NB4 (cell line): ENCODE measurements at regions not wholly inside any gene's neighbourhood (a gene's known extent, or its start where the extent isn't known, plus 50 kb on each side); places are given as distances from the start of the nearest gene placed in this dataset.

Experiments
- DNase-seq: peaks from one replicate; pipeline ENCODE4 v3.0.0; 2010; ENCODE audit warnings: low read depth
- H3K4me3 ChIP-seq: one replicate; pipeline ENCODE4 v1.5.1; 2011; ENCODE audit warnings: mild to moderate bottlenecking, low read depth, low read length, moderate library complexity
- MYC ChIP-seq: IDR thresholded peaks from 2 replicates; pipeline ENCODE4 v1.6.1; 2011; ENCODE audit warnings: low read depth, low read length
- POLR2A ChIP-seq: IDR thresholded peaks from 2 replicates; pipeline ENCODE4 v1.6.1; 2011; ENCODE audit warnings: mild to moderate bottlenecking; ENCODE audit not compliant: insufficient read length; ENCODE audit errors: extremely low read depth
- TF ChIP-seq, protein P1 (sequence below): IDR thresholded peaks from one replicate; pipeline ENCODE4 v1.5.1; 2012; ENCODE audit warnings: low read depth, low read length
- TF ChIP-seq, protein P2 (sequence below): IDR thresholded peaks from 2 replicates; pipeline ENCODE4 v1.6.1; 2011; ENCODE audit warnings: low read depth, low read length

DNA sequence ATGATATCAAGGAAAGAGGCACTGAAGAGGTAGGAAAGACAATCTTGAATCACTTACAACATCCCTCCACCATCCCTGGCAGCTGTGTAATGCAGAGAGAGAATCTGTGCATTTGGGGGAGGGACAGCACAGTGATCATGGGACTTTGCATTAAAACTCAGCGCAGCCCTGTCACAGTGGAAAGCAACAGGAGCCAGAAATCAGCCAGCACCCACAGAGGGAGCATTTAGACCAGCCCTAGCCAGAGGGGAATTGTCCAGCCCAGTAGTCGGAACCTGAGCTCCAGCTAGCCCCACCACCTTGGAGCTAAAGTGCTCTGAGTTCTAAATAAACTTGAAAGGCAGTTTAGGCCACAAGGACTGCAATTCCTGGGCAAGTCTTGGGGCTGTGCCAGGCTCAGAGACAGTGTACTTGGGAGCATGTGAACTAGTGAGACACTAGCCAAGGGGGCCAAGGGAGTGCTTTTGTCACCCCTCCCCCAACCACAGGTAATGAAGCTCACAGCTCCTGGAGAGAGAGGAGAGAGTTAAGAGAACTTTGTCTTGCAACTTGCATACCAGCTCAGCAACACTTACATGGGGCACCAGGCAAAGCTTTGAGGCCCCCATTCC lies 83.9 kb upstream of the FAM241A start:
- no peak for DNase-seq
- TF ChIP-seq MYC (no peak), POLR2A (no peak)
- TF ChIP-seq, protein P1, sequence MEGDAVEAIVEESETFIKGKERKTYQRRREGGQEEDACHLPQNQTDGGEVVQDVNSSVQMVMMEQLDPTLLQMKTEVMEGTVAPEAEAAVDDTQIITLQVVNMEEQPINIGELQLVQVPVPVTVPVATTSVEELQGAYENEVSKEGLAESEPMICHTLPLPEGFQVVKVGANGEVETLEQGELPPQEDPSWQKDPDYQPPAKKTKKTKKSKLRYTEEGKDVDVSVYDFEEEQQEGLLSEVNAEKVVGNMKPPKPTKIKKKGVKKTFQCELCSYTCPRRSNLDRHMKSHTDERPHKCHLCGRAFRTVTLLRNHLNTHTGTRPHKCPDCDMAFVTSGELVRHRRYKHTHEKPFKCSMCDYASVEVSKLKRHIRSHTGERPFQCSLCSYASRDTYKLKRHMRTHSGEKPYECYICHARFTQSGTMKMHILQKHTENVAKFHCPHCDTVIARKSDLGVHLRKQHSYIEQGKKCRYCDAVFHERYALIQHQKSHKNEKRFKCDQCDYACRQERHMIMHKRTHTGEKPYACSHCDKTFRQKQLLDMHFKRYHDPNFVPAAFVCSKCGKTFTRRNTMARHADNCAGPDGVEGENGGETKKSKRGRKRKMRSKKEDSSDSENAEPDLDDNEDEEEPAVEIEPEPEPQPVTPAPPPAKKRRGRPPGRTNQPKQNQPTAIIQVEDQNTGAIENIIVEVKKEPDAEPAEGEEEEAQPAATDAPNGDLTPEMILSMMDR: no peak
- TF ChIP-seq, protein P2, sequence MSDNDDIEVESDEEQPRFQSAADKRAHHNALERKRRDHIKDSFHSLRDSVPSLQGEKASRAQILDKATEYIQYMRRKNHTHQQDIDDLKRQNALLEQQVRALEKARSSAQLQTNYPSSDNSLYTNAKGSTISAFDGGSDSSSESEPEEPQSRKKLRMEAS: no peak
- H3K4me3 ChIP-seq: no peak overlapping the region

DNA sequence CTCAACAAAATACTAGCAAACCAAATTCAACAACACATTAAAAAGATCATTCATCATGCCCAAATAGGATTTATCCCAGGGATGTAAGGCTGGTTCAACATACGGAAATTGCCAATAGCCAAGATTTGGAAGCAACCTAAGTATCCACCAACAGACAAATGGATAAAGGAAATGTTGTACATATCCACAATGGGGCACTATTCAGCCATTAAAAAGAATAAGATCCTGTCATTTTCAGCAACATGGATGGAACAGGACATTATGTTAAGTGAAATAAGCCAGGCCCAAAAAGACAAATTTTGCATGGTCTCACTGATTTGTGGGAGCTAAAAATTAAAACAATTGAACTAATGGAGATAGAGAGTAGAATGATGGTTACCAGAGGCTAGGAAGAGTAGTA lies 82.0 kb upstream of the FAM241A start:
- no peak overlapping the region for H3K4me3 ChIP-seq
- DNase-seq: peak; percentile 3
- no peak for TF ChIP-seq MYC
- TF ChIP-seq, protein P2: no peak
- TF ChIP-seq, protein P1: no peak
- TF ChIP-seq POLR2A: no peak

DNA sequence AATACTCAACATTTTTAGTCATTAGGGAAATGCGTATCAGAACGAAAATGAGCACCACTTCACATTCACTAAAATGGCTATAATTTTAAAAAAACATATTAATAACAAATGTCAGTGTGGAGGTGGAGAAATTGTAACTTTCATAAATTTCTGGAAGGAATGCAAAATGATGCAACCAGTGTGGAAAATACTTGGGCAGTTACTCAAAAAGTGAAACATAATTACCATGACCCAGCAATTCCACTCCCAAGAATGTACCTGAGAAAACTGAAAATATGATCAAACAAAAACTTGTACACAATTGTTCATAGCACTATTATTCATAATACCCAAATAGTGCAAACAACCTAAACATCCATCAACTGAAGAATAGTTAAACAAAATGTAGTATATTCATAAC lies 76.1 kb upstream of the FAM241A start:
- DNase-seq: no peak
- TF ChIP-seq, protein P2: no peak
- TF ChIP-seq MYC (no peak), POLR2A (no peak)
- TF ChIP-seq, protein P1: no peak

DNA sequence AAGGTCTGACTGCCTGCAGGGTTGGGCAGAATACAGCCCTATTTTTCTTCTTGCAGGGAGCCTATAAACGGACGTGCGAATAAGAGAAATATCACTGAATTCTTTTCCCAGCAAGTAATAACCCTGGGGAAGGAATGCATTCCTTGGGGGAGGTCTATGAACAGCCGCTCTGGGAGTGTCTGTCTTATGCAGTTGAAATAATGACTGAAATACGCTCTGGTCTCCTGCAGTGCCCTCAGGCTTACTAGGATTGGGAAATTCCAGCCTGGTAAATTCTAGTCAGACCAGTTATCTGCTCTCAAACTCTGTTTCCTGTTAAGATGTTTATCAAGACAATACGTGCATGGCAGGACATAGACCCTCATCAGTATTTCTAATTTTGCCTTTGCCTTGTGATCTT lies 72.1 kb upstream of the FAM241A start:
- TF ChIP-seq POLR2A (no peak), MYC (no peak)
- TF ChIP-seq, protein P2: no peak
- TF ChIP-seq, protein P1: no peak
- no peak for DNase-seq
- no peak overlapping the region for H3K4me3 ChIP-seq

More for the DNA sequence above, 76.1 kb upstream of the FAM241A start:
- no peak overlapping the region for H3K4me3 ChIP-seq

DNA sequence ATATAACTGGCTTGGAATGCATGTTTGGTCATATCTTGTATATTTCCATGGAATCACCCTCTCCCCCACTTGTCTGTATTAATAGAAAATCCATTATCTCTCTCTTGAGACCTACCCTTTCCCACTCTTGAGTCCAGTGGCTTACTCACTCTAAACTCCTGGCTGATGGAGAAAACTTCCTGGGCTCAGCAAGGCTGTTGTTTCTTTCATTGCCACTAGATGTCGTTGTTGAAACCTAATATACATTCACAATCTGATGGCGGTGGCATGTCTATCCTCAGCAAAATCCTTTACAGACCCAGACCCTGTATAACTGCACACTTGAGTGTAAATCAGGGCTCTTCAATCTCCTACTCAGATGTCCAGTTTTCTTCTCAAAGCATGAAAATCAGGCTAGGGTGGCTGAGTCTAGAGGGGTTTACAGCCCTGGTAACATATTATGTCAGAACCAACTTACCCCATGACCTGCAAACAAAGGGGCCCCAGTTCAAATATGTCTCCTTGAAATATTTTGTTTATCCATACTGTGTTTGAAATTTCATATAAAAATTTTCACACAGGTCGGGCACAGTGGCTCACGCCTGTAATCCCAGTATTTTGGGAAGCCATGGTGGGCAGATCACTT lies 70.0 kb upstream of the FAM241A start:
- no peak overlapping the region for H3K4me3 ChIP-seq
- TF ChIP-seq, protein P2: no peak
- TF ChIP-seq, protein P1: peak; percentile 73
- peak; percentile 55 for DNase-seq

DNA sequence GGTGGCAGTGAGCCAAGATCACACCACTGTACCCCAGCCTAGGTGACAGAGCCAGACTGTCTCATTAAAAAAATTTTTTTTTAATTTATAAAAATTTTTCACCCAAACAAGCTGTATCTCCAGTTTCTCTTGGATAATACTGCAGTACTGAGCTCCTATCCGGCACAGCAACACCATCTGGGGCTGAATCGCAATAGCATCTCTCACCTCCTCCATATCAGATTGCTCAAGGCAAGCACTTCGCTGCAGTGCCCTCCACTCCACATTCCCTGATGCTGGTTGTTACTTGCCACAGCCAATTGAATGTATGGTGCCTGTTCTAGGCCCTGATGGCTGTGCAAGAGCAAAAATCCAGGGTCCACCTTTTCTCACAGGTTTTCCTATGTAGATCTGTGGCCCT lies 69.3 kb upstream of the FAM241A start:
- TF ChIP-seq MYC (no peak), POLR2A (no peak)
- TF ChIP-seq, protein P1: no peak
- TF ChIP-seq, protein P2: no peak
- no peak overlapping the region for H3K4me3 ChIP-seq
- DNase-seq: no peak
